HCT116 (cell line): ENCODE measurements at regions not wholly inside any gene's neighbourhood (a gene's known extent, or its start where the extent isn't known, plus 50 kb on each side); places are given as distances from the start of the nearest gene placed in this dataset.

Experiments
- CBX3 ChIP-seq: IDR thresholded peaks from 2 replicates; pipeline ENCODE4 v1.6.1; 2012; ENCODE audit warnings: low read depth
- CEBPB ChIP-seq: IDR thresholded peaks from 2 replicates; pipeline ENCODE4 v1.6.1; 2012; ENCODE audit warnings: low read depth
- ELF1 ChIP-seq: IDR thresholded peaks from 2 replicates; pipeline ENCODE4 v1.6.1; 2012; ENCODE audit warnings: low read depth, borderline replicate concordance
- EZH2 ChIP-seq: fragments of 200-600 bp; sonication (generic); IDR thresholded peaks from 2 replicates; pipeline ENCODE4 v1.6.1; 2017; ENCODE audit warnings: antibody characterized with exemption, mixed run types
- EZH2phosphoT487 ChIP-seq: fragments of 200-600 bp; IDR thresholded peaks from 2 replicates; pipeline ENCODE4 v1.6.1; 2018; ENCODE audit warnings: antibody characterized with exemption, borderline replicate concordance
- FOSL1 ChIP-seq: IDR thresholded peaks from 2 replicates; pipeline ENCODE4 v1.6.1; 2012; ENCODE audit warnings: low read depth
- POLR2AphosphoS5 ChIP-seq: IDR thresholded peaks from 2 replicates; pipeline ENCODE4 v1.6.1; 2011; ENCODE audit warnings: mild to moderate bottlenecking, low read depth, low read length, moderate library complexity
- TCF7L2 ChIP-seq: IDR thresholded peaks from 2 replicates; pipeline ENCODE4 v1.7.0; 2011; ENCODE audit warnings: borderline replicate concordance, inconsistent platforms; ENCODE audit not compliant: insufficient read depth, insufficient read length; ENCODE audit errors: extremely low read depth
- TF ChIP-seq, protein P1 (sequence below), 3 experiments: fragments of 200-600 bp in 1 of 3; sonication (generic) in 1 of 3; IDR thresholded peaks in 2 of 3; conservative IDR thresholded peaks in 1 of 3; 2 replicates each; pipeline ENCODE4 v1.5.1; 2012 to 2017; ENCODE audit warnings: low read depth in 2 of 3, low read length in 2 of 3, antibody characterized with exemption in 1 of 3, borderline replicate concordance in 1 of 3, control low read depth in 1 of 3, mild to moderate bottlenecking in 1 of 3, mixed read lengths in 1 of 3, mixed run types in 1 of 3, moderate library complexity in 1 of 3; ENCODE audit not compliant: insufficient read depth in 1 of 3
- TF ChIP-seq, protein P2 (sequence below): IDR thresholded peaks from 2 replicates; pipeline ENCODE4 v1.6.1; 2012; ENCODE audit warnings: low read depth
- TF ChIP-seq, protein P3 (sequence below): IDR thresholded peaks from 2 replicates; pipeline ENCODE4 v1.6.1; 2012

DNA sequence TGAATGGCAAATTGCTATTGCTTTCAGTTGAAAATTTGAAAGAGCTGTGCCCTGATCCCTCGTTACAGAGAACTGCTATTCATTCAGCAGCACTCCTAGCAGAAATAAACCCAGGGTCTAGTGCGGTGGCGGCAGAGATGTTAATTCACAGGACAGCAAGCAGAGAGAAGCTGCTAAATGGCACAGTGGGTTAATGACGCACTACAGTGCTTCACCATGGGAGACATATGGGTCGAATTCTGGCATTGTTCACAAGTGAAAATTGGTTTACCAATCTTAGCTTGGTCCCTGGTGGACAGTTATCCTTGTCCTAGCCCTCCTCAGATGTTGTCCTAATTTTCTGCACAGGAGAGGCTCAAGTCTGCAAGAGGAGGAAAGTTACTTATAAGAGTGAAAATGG is 807.4 kb downstream of the TLE1 start:
- TF ChIP-seq, protein P1, sequence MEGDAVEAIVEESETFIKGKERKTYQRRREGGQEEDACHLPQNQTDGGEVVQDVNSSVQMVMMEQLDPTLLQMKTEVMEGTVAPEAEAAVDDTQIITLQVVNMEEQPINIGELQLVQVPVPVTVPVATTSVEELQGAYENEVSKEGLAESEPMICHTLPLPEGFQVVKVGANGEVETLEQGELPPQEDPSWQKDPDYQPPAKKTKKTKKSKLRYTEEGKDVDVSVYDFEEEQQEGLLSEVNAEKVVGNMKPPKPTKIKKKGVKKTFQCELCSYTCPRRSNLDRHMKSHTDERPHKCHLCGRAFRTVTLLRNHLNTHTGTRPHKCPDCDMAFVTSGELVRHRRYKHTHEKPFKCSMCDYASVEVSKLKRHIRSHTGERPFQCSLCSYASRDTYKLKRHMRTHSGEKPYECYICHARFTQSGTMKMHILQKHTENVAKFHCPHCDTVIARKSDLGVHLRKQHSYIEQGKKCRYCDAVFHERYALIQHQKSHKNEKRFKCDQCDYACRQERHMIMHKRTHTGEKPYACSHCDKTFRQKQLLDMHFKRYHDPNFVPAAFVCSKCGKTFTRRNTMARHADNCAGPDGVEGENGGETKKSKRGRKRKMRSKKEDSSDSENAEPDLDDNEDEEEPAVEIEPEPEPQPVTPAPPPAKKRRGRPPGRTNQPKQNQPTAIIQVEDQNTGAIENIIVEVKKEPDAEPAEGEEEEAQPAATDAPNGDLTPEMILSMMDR (IDR thresholded peaks at IDR 0.05 in 2 of 3, conservative IDR thresholded peaks at IDR 0.05 in 1 of 3; ENCODE audit: borderline replicate concordance in 1 of 3, insufficient read depth in 1 of 3, low read depth in 2 of 3, low read length in 2 of 3) = no peak
- no peak for TF ChIP-seq CEBPB
- TF ChIP-seq TCF7L2 = no peak
- TF ChIP-seq POLR2AphosphoS5 = no peak
- TF ChIP-seq FOSL1 = no peak
- no peak for TF ChIP-seq ELF1
- TF ChIP-seq CBX3 = no peak
- TF ChIP-seq, protein P2, sequence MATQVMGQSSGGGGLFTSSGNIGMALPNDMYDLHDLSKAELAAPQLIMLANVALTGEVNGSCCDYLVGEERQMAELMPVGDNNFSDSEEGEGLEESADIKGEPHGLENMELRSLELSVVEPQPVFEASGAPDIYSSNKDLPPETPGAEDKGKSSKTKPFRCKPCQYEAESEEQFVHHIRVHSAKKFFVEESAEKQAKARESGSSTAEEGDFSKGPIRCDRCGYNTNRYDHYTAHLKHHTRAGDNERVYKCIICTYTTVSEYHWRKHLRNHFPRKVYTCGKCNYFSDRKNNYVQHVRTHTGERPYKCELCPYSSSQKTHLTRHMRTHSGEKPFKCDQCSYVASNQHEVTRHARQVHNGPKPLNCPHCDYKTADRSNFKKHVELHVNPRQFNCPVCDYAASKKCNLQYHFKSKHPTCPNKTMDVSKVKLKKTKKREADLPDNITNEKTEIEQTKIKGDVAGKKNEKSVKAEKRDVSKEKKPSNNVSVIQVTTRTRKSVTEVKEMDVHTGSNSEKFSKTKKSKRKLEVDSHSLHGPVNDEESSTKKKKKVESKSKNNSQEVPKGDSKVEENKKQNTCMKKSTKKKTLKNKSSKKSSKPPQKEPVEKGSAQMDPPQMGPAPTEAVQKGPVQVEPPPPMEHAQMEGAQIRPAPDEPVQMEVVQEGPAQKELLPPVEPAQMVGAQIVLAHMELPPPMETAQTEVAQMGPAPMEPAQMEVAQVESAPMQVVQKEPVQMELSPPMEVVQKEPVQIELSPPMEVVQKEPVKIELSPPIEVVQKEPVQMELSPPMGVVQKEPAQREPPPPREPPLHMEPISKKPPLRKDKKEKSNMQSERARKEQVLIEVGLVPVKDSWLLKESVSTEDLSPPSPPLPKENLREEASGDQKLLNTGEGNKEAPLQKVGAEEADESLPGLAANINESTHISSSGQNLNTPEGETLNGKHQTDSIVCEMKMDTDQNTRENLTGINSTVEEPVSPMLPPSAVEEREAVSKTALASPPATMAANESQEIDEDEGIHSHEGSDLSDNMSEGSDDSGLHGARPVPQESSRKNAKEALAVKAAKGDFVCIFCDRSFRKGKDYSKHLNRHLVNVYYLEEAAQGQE = no peak
- TF ChIP-seq EZH2phosphoT487 = no peak
- TF ChIP-seq EZH2 = no peak
- TF ChIP-seq, protein P3, sequence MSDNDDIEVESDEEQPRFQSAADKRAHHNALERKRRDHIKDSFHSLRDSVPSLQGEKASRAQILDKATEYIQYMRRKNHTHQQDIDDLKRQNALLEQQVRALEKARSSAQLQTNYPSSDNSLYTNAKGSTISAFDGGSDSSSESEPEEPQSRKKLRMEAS = no peak
